HEK293 (cell line): ENCODE measurements at regions not wholly inside any gene's neighbourhood (a gene's known extent, or its start where the extent isn't known, plus 50 kb on each side); places are given as distances from the start of the nearest gene placed in this dataset.

ENCODE experiments used
- CTCF ChIA-PET: fragments of 350-600 bp; formaldehyde crosslinking; extraction: SDS; loops from one replicate; lab custom pipeline; 2021; ENCODE audit warnings: antibody characterized with exemption; lab: Yijun Ruan, JAX
- POLR2A ChIA-PET: fragments of 300-600 bp; formaldehyde crosslinking; extraction: SDS; loops from one replicate; lab custom pipeline; 2020; ENCODE audit warnings: antibody characterized with exemption, inconsistent platforms; lab: Yijun Ruan, JAX
- H3K27ac ChIP-seq: fragments of 200-500 bp; sonication (Bioruptor generic); 2 replicates; pipeline ENCODE4 v1.5.1; 2014; ENCODE audit warnings: low read depth, low read length, control low read depth, inconsistent platforms; ENCODE audit errors: extremely low read depth
- H3K36me3 ChIP-seq, 2 experiments: fragments of 200-500 bp in 1 of 2; sonication (Bioruptor generic) in 1 of 2; 1 replicate in 1 of 2; 2 replicates in 1 of 2; pipeline ENCODE4 v1.5.1; 2014 to 2017; ENCODE audit warnings: inconsistent platforms in 2 of 2, low read length in 2 of 2; ENCODE audit not compliant: control insufficient read depth in 2 of 2, insufficient read depth in 1 of 2
- H3K4me1 ChIP-seq: fragments of 200-500 bp; sonication (Bioruptor generic); 2 replicates; pipeline ENCODE4 v1.5.1; 2014; ENCODE audit warnings: mild to moderate bottlenecking, low read length, inconsistent platforms; ENCODE audit not compliant: control insufficient read depth, insufficient read depth
- H3K4me3 ChIP-seq: 2 replicates; pipeline ENCODE4 v1.5.1; 2011; ENCODE audit warnings: low read depth, mild to moderate bottlenecking, control low read depth, low read length, moderate library complexity
- H3K9me3 ChIP-seq: fragments of 200-500 bp; sonication (Bioruptor generic); 2 replicates; pipeline ENCODE4 v1.5.1; 2014; ENCODE audit warnings: low read depth, low read length, inconsistent platforms; ENCODE audit not compliant: control insufficient read depth, insufficient read depth
- KLF9 ChIP-seq: fragments of 450-650 bp; formaldehyde crosslinking; IDR thresholded peaks from 2 replicates; pipeline ENCODE4 v1.5.1; 2016; ENCODE audit warnings: missing biosample characterization, missing genetic modification characterization, low read depth
- MYNN ChIP-seq: fragments of 450-650 bp; formaldehyde crosslinking; IDR thresholded peaks from 2 replicates; pipeline ENCODE4 v1.5.1; 2016; ENCODE audit warnings: missing biosample characterization, missing genetic modification characterization, borderline replicate concordance
- OVOL3 ChIP-seq: fragments of 450-650 bp; formaldehyde crosslinking; IDR thresholded peaks from 2 replicates; pipeline ENCODE4 v1.5.1; 2016; ENCODE audit warnings: missing biosample characterization, missing genetic modification characterization
- PRDM2 ChIP-seq: fragments of 450-650 bp; formaldehyde crosslinking; IDR thresholded peaks from 2 replicates; pipeline ENCODE4 v1.5.1; 2016; ENCODE audit warnings: missing biosample characterization, missing genetic modification characterization, borderline replicate concordance
- SP3 ChIP-seq: fragments of 450-650 bp; formaldehyde crosslinking; IDR thresholded peaks from 2 replicates; pipeline ENCODE4 v1.5.1; 2016; ENCODE audit warnings: missing biosample characterization, missing genetic modification characterization
- YY1 ChIP-seq: fragments of 450-650 bp; formaldehyde crosslinking; IDR thresholded peaks from 2 replicates; pipeline ENCODE4 v1.5.1; 2018; ENCODE audit warnings: missing biosample characterization, missing genetic modification characterization
- YY2 ChIP-seq: fragments of 450-650 bp; formaldehyde crosslinking; IDR thresholded peaks from 2 replicates; pipeline ENCODE4 v1.5.1; 2016; ENCODE audit warnings: missing biosample characterization, missing genetic modification characterization
- ZBTB7A ChIP-seq: fragments of 450-650 bp; formaldehyde crosslinking; IDR thresholded peaks from 2 replicates; pipeline ENCODE4 v1.5.1; 2016; ENCODE audit warnings: low read depth, missing biosample characterization, missing genetic modification characterization
- ZNF146 ChIP-seq: fragments of 450-650 bp; formaldehyde crosslinking; IDR thresholded peaks from 2 replicates; pipeline ENCODE4 v1.5.1; 2016; ENCODE audit warnings: missing biosample characterization, missing genetic modification characterization
- ZNF16 ChIP-seq: fragments of 450-650 bp; formaldehyde crosslinking; IDR thresholded peaks from 2 replicates; pipeline ENCODE4 v1.5.1; 2016; ENCODE audit warnings: low read depth, missing biosample characterization, missing genetic modification characterization
- ZNF2 ChIP-seq: fragments of 450-650 bp; formaldehyde crosslinking; IDR thresholded peaks from 2 replicates; pipeline ENCODE4 v1.5.1; 2016; ENCODE audit warnings: missing biosample characterization, missing genetic modification characterization
- ZNF266 ChIP-seq: fragments of 450-650 bp; formaldehyde crosslinking; IDR thresholded peaks from 2 replicates; pipeline ENCODE4 v1.5.1; 2016; ENCODE audit warnings: missing biosample characterization, missing genetic modification characterization, low read depth
- ZNF335 ChIP-seq: fragments of 450-650 bp; formaldehyde crosslinking; conservative IDR thresholded peaks from 2 replicates; pipeline ENCODE4 v1.5.1; 2016; ENCODE audit warnings: missing biosample characterization, missing genetic modification characterization
- ZNF398 ChIP-seq: fragments of 450-650 bp; formaldehyde crosslinking; IDR thresholded peaks from 2 replicates; pipeline ENCODE4 v1.5.1; 2017; ENCODE audit warnings: missing biosample characterization, missing genetic modification characterization
- ZNF629 ChIP-seq: fragments of 450-650 bp; formaldehyde crosslinking; IDR thresholded peaks from 2 replicates; pipeline ENCODE4 v1.5.1; 2017; ENCODE audit warnings: missing biosample characterization, missing genetic modification characterization
- ZNF654 ChIP-seq: fragments of 450-650 bp; formaldehyde crosslinking; IDR thresholded peaks from 2 replicates; pipeline ENCODE4 v1.5.1; 2016; ENCODE audit warnings: low read depth, missing biosample characterization, missing genetic modification characterization
- TF ChIP-seq, protein P1 (sequence below): fragments of 450-650 bp; formaldehyde crosslinking; IDR thresholded peaks from 2 replicates; pipeline ENCODE4 v1.5.1; 2016; ENCODE audit warnings: missing biosample characterization, missing genetic modification characterization, borderline replicate concordance
- TF ChIP-seq, protein P2 (sequence below): fragments of 450-650 bp; formaldehyde crosslinking; IDR thresholded peaks from 2 replicates; pipeline ENCODE4 v1.5.1; 2016; ENCODE audit warnings: missing biosample characterization, missing genetic modification characterization
- TF ChIP-seq, protein P3 (sequence below): fragments of 450-650 bp; formaldehyde crosslinking; IDR thresholded peaks from 2 replicates; pipeline ENCODE4 v1.5.1; 2017; ENCODE audit warnings: missing biosample characterization, missing genetic modification characterization

GRCh38 chr21:16592381-16592780 is 862.6 kb downstream of the USP25 start:
- Histone ChIP-seq H3K4me3 (no peak overlapping the region), H3K27ac (no peak overlapping the region), H3K36me3 (no peaks in the 10 kb centered on the region), H3K9me3 (no peaks in the 10 kb centered on the region), H3K4me1 (peaks cover 7% of the 10 kb centered on the region)
- no peak for TF ChIP-seq SP3 (tag by site-specific recombination)
- ChIA-PET CTCF (interaction anchor here (0.6 to 1.0 kb wide), 2 partner anchors 16 to 213 kb away, joined by 3 read pairs; no protein-coding TSS in a partner anchor), POLR2A (no interaction called here)

GRCh38 chr21:16594191-16594590 is 864.4 kb downstream of the USP25 start:
- POLR2A ChIA-PET: no interaction called here
- H3K4me1 ChIP-seq: peaks cover 2% of the 10 kb centered on the region; the same call in 1 of the 2 replicates
- H3K4me3 ChIP-seq: no peak overlapping the region
- no peaks in the 10 kb centered on the region for H3K9me3 ChIP-seq
- H3K36me3 ChIP-seq: no peaks in the 10 kb centered on the region
- TF ChIP-seq YY1: no peak
- TF ChIP-seq ZNF266 (tag by site-specific recombination): no peak
- TF ChIP-seq, protein P1, sequence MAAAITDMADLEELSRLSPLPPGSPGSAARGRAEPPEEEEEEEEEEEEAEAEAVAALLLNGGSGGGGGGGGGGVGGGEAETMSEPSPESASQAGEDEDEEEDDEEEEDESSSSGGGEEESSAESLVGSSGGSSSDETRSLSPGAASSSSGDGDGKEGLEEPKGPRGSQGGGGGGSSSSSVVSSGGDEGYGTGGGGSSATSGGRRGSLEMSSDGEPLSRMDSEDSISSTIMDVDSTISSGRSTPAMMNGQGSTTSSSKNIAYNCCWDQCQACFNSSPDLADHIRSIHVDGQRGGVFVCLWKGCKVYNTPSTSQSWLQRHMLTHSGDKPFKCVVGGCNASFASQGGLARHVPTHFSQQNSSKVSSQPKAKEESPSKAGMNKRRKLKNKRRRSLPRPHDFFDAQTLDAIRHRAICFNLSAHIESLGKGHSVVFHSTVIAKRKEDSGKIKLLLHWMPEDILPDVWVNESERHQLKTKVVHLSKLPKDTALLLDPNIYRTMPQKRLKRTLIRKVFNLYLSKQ (tag by site-specific recombination): no peak
- TF ChIP-seq, all 188 proteins: peak for 0
- H3K27ac ChIP-seq: no peak overlapping the region
- CTCF ChIA-PET: interaction anchor here (0.6 to 0.8 kb wide), 3 partner anchors 32 to 865 kb away, joined by 3 to 5 read pairs (median 3); no protein-coding TSS in a partner anchor

DNA sequence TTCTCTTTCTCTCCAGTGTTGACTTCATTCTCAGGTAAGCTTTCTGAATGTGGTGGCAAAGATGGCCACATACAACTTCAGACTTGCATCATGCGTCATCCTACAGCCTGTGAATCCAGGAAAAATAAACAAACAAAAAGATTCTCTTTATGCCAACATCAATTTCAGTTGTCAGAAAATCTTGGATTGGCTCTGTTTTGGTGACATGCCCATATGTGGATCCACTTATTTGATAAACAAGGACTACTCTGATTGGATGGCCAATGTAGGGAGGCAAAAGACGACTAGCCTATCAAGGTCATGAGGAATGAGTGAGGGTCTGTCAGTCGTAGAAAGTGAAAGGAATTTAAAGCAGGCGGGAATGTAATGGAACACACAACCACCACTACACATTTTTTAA is 866.6 kb downstream of the USP25 start:
- Histone ChIP-seq H3K4me1 (peaks cover 2% of the 10 kb centered on the region; the same call in 1 of the 2 replicates), H3K9me3 (no peaks in the 10 kb centered on the region), H3K4me3 (no peak overlapping the region), H3K27ac (no peak overlapping the region), H3K36me3 (no peaks in the 10 kb centered on the region)
- CTCF ChIA-PET: no interaction called here
- POLR2A ChIA-PET: no interaction called here
- no peak for TF ChIP-seq YY2 (tag by site-specific recombination)
- no peak for TF ChIP-seq ZNF629 (tag by site-specific recombination)
- no peak for TF ChIP-seq ZBTB7A
- TF ChIP-seq PRDM2: no peak
- TF ChIP-seq, protein P2, sequence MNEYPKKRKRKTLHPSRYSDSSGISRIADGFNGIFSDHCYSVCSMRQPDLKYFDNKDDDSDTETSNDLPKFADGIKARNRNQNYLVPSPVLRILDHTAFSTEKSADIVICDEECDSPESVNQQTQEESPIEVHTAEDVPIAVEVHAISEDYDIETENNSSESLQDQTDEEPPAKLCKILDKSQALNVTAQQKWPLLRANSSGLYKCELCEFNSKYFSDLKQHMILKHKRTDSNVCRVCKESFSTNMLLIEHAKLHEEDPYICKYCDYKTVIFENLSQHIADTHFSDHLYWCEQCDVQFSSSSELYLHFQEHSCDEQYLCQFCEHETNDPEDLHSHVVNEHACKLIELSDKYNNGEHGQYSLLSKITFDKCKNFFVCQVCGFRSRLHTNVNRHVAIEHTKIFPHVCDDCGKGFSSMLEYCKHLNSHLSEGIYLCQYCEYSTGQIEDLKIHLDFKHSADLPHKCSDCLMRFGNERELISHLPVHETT (tag by site-specific recombination): no peak
- TF ChIP-seq MYNN (tag by site-specific recombination): no peak
- no peak for TF ChIP-seq OVOL3
- TF ChIP-seq, protein P3, sequence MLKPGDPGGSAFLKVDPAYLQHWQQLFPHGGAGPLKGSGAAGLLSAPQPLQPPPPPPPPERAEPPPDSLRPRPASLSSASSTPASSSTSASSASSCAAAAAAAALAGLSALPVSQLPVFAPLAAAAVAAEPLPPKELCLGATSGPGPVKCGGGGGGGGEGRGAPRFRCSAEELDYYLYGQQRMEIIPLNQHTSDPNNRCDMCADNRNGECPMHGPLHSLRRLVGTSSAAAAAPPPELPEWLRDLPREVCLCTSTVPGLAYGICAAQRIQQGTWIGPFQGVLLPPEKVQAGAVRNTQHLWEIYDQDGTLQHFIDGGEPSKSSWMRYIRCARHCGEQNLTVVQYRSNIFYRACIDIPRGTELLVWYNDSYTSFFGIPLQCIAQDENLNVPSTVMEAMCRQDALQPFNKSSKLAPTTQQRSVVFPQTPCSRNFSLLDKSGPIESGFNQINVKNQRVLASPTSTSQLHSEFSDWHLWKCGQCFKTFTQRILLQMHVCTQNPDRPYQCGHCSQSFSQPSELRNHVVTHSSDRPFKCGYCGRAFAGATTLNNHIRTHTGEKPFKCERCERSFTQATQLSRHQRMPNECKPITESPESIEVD (tag by site-specific recombination): no peak
- TF ChIP-seq ZNF146: no peak
- TF ChIP-seq ZNF16: no peak
- TF ChIP-seq ZNF2 (tag by site-specific recombination): no peak
- no peak for TF ChIP-seq ZNF398 (tag by site-specific recombination)
- TF ChIP-seq ZNF654 (tag by site-specific recombination): no peak
- no peak for TF ChIP-seq KLF9
- TF ChIP-seq ZNF335: no peak
